ENCODE measurements at regions not wholly inside any gene's neighbourhood (a gene's known extent, or its start where the extent isn't known, plus 50 kb on each side); places are given as distances from the start of the nearest gene placed in this dataset.

- Histone ChIP-seq H3K4me1 (no peaks in the 10 kb centered on the region), H3K79me2 (ENCODE audit: low read depth) (no peaks in the 10 kb centered on the region), H3K27me3 (no peaks in the 10 kb centered on the region), H3K9ac (no peak overlapping the region), H3K36me3 (no peaks in the 10 kb centered on the region), H2AFZ (replicated peaks) (no peak overlapping the region), H3K4me3 (no peak overlapping the region), H3K9me3 (ENCODE audit: low read depth) (no peaks in the 10 kb centered on the region), H3K4me2 (no peak overlapping the region), H4K20me1 (ENCODE audit: low read depth) (no peaks in the 10 kb centered on the region), H3K27ac (no peak overlapping the region), H3F3A (ENCODE audit: low read depth) (no peaks in the 10 kb centered on the region)
- H3K9me3 Mint-ChIP-seq = peaks cover 3% of the 10 kb centered on the region
- no peak for DNase-seq (ENCODE audit: low spot score)
- TF ChIP-seq EZH2phosphoT487 (IDR thresholded peaks at IDR 0.05) (no peak), EZH2 (IDR thresholded peaks at IDR 0.05) (no peak)
- TF ChIP-seq, protein P1, sequence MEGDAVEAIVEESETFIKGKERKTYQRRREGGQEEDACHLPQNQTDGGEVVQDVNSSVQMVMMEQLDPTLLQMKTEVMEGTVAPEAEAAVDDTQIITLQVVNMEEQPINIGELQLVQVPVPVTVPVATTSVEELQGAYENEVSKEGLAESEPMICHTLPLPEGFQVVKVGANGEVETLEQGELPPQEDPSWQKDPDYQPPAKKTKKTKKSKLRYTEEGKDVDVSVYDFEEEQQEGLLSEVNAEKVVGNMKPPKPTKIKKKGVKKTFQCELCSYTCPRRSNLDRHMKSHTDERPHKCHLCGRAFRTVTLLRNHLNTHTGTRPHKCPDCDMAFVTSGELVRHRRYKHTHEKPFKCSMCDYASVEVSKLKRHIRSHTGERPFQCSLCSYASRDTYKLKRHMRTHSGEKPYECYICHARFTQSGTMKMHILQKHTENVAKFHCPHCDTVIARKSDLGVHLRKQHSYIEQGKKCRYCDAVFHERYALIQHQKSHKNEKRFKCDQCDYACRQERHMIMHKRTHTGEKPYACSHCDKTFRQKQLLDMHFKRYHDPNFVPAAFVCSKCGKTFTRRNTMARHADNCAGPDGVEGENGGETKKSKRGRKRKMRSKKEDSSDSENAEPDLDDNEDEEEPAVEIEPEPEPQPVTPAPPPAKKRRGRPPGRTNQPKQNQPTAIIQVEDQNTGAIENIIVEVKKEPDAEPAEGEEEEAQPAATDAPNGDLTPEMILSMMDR (IDR thresholded peaks at IDR 0.05) = no peak
- H3K27me3 Mint-ChIP-seq (ENCODE audit: insufficient read depth, low read depth) = peaks cover 4% of the 10 kb centered on the region
- H3K36me3 Mint-ChIP-seq = no peaks in the 10 kb centered on the region
- no peaks in the 10 kb centered on the region for H3K4me1 Mint-ChIP-seq
- no peak overlapping the region for H3K4me3 Mint-ChIP-seq
- no peak overlapping the region for H3K27ac Mint-ChIP-seq
These were observed 213.6 kb upstream of the ADARB2 start for GRCh38 chr10:1950803-1951495.

GRCh38 chr10:1947464-1948003 is 210.2 kb upstream of the ADARB2 start:
- H3K27ac ChIP-seq = no peak overlapping the region
- no peak overlapping the region for H3K4me3 Mint-ChIP-seq
- no peaks in the 10 kb centered on the region for H3K4me1 Mint-ChIP-seq
- no peak overlapping the region for H3K4me3 ChIP-seq
- no peaks in the 10 kb centered on the region for H3K36me3 Mint-ChIP-seq
- H2AFZ ChIP-seq (replicated peaks) = no peak overlapping the region
- no peaks in the 10 kb centered on the region for H3K4me1 ChIP-seq
- no peak for DNase-seq (ENCODE audit: low spot score)
- no peak overlapping the region for H3K9ac ChIP-seq
- no peak overlapping the region for H3K4me2 ChIP-seq
- no peak overlapping the region for H3K27ac Mint-ChIP-seq
- H3K36me3 ChIP-seq = no peaks in the 10 kb centered on the region
- H3K27me3 ChIP-seq = no peaks in the 10 kb centered on the region
- TF ChIP-seq EZH2 (IDR thresholded peaks at IDR 0.05) (no peak), EZH2phosphoT487 (IDR thresholded peaks at IDR 0.05) (no peak)
- TF ChIP-seq, protein P1 (IDR thresholded peaks at IDR 0.05) = no peak
- no peaks in the 10 kb centered on the region for H3K79me2 ChIP-seq (ENCODE audit: low read depth)
- peaks cover 3% of the 10 kb centered on the region for H3K9me3 Mint-ChIP-seq
- H3K27me3 Mint-ChIP-seq (ENCODE audit: insufficient read depth, low read depth) = peaks cover 4% of the 10 kb centered on the region
- H3F3A ChIP-seq (ENCODE audit: low read depth) = no peaks in the 10 kb centered on the region
- no peaks in the 10 kb centered on the region for H4K20me1 ChIP-seq (ENCODE audit: low read depth)
- H3K9me3 ChIP-seq (ENCODE audit: low read depth) = no peaks in the 10 kb centered on the region

DNA sequence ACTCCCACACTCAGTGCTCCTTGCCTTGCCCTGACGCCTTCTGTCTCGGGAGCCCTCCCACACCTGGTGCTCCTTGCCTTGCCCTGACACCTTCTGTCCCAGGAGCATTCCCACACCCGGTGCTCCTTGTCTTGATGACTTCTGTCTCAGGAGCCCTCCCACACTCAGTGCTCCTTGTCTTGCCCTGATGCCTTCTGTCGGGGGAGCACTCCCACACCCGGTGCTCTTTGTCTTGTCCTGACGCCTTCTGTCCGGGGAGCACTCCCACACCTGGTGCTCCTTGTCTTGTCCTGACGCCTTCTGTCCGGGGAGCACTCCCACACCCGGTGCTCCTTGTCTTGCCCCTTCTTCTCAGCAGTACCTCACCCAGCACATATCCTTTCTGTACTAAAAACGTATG is 207.2 kb upstream of the ADARB2 start:
- no peaks in the 10 kb centered on the region for H3K9me3 Mint-ChIP-seq
- peaks cover 4% of the 10 kb centered on the region for H3K27me3 Mint-ChIP-seq (ENCODE audit: insufficient read depth, low read depth)
- Histone ChIP-seq H3K27me3 (no peaks in the 10 kb centered on the region), H3K36me3 (no peaks in the 10 kb centered on the region), H2AFZ (replicated peaks) (no peak overlapping the region), H3F3A (ENCODE audit: low read depth) (no peaks in the 10 kb centered on the region), H3K9me3 (ENCODE audit: low read depth) (no peaks in the 10 kb centered on the region), H3K79me2 (ENCODE audit: low read depth) (no peaks in the 10 kb centered on the region), H3K4me2 (no peak overlapping the region), H4K20me1 (ENCODE audit: low read depth) (no peaks in the 10 kb centered on the region), H3K27ac (no peak overlapping the region), H3K4me1 (no peaks in the 10 kb centered on the region), H3K9ac (no peak overlapping the region), H3K4me3 (no peak overlapping the region)
- TF ChIP-seq EZH2phosphoT487 (IDR thresholded peaks at IDR 0.05) (no peak), EZH2 (IDR thresholded peaks at IDR 0.05) (no peak)
- TF ChIP-seq, protein P1 (IDR thresholded peaks at IDR 0.05) = no peak
- H3K27ac Mint-ChIP-seq = no peak overlapping the region
- no peaks in the 10 kb centered on the region for H3K4me1 Mint-ChIP-seq
- no peak for DNase-seq (ENCODE audit: low spot score)
- no peaks in the 10 kb centered on the region for H3K36me3 Mint-ChIP-seq
- no peak overlapping the region for H3K4me3 Mint-ChIP-seq
